Stimulated activated CD8-positive, alpha-beta memory T cell treated with anti-CD3 and anti-CD28 coated beads, Interleukin-12 subunit alpha, Interleukin-12 subunit beta, amount 100 ng/mL, for 4 hours (primary cell): ENCODE measurements at regions not wholly inside any gene's neighbourhood (a gene's known extent, or its start where the extent isn't known, plus 50 kb on each side); places are given as distances from the start of the nearest gene placed in this dataset.
"Not testable (repeated sequence)": the region's sequence is repeated elsewhere in the genome, so short reads cannot be mapped to it uniquely, and the experiment has no call there.

ENCODE experiments used
- DNase-seq: peaks from one replicate; pipeline ENCODE4 v3.0.0-alpha.2; 2020; ENCODE audit warnings: low read depth

- DNase-seq = no peak
Measured at GRCh38 chr2:16750175-16750924, 84.7 kb upstream of the CYRIA start.

DNA sequence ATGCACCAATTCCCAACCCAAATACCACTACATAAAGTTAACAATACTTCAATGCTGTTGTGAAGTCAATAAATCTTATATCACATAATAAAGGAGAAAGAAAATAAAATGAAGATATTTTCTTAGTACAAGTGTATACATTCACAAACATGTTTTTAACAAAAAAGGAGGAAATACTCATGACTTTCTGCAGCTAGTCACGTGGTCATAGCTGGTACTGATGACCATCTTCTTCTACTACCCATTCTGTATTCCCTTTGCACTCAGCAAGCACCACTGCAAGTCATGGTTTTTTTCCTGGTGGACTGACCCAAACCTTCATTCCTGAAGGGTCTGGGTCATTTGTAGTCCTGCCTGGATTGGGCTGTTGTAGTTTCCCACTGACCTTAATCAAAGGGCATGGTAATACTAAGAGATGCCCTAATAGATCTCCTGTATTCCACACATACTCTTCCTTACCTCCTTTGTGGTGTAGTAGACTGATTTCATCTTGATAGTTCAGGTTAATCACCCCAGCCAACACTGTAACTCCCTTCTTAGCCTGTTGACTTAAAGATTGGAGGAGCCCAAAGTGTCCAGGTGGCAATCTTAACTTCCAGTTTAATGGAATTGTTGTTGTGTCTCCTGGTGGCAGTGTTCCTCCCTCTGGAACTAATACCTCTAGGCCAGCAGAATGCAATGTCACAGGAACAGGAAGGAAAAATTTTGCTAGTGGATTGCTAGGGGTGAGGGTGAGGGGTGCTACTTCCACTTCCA, 83.1 kb upstream of the CYRIA start:
- not testable (repeated sequence) for DNase-seq

DNA sequence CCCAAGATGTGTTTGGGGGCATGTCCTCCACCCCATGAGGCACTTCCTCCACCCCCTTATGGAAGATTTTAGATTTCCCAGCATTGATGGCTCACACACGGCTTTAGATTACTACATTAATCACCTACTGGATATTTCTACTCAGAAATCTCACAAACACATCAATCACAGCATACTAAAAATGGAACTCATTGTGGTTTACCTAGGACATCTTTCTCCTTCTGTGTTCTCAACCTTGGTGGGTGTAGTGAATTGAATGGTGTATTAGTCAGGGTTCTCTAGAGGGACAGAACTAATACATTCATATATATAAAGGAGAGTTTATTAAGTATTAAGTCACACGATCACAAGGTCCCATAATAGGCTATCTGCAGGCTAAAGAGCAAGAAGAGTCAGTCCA, 82.1 kb upstream of the CYRIA start:
- no peak for DNase-seq

DNA sequence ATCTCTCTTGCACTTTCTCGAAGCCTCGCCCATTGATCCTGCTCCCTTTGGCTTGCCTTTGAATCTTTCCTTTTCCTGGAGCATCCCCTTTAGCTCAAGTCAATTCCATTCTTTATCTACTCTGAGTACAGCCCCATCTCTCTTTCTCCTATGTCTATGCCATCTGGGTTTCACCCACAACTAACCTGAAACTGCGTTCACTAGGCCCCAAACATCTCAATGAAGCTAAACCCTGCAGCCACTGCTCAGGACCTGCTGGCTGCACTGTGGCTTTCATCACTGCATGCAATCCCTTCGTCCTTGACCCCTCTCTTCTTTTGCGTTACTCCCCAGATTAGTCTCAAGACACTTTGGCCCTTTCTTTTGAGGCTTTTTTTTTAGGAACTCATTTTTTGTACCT, 81.6 kb upstream of the CYRIA start:
- DNase-seq = no peak

- DNase-seq = no peak
Measured at GRCh38 chr2:16746833-16747232, 81.2 kb upstream of the CYRIA start.

GRCh38 chr2:16746329-16746728, 80.7 kb upstream of the CYRIA start:
- no peak for DNase-seq

- no peak for DNase-seq
Measured at GRCh38 chr2:16745466-16745865, 79.8 kb upstream of the CYRIA start.

DNA sequence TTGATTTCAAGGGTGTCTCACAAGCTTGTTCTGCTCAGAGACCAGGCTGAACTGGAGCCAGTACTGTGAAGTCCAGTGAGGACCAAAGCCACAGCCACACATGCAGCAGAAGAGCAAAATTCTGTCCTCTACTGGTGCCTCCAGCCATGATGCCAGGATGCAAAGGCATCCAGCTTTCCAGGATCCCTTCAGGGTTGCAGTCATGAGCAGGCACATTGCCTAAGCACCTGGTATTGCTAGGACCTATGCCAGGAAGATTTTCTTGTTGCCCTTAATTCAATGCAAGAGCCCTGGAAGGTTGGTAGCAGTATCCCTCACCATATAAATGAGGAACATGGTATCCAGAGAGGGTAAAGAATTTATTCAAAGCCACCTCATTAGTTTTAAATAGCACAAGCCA, 78.9 kb upstream of the CYRIA start:
- no peak for DNase-seq

- no peak for DNase-seq
Measured at GRCh38 chr2:16742026-16742425, 76.4 kb upstream of the CYRIA start.

- DNase-seq = no peak
Measured at GRCh38 chr2:16741498-16741897, 75.9 kb upstream of the CYRIA start.

- no peak for DNase-seq
Measured at GRCh38 chr2:16739778-16740581, 74.3 kb upstream of the CYRIA start.

- DNase-seq = no peak
Measured at GRCh38 chr2:16738361-16739225, 73.0 kb upstream of the CYRIA start.

DNA sequence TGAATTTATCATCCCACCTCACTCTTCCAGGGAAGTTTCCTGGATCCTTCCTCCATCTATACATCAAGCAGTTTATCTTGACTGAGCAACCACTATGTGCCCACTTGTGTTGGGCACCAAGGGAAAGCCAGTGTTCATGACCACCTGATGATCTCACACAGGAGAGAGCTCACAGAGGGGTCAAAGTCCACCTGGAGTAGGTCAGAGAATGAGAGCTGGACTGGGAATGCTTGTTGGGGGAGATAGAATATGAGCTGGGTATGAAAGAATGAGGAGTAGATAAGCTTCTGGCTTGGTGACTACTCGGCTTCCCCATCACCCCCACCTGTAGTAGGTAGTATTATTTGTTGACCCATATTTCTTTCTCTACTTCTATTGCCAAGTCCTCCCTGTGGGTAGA, 72.2 kb upstream of the CYRIA start:
- DNase-seq = no peak

- no peak for DNase-seq
Measured at GRCh38 chr2:16736633-16737032, 71.0 kb upstream of the CYRIA start.

GRCh38 chr2:16729335-16729734, 63.7 kb upstream of the CYRIA start:
- DNase-seq = no peak

DNA sequence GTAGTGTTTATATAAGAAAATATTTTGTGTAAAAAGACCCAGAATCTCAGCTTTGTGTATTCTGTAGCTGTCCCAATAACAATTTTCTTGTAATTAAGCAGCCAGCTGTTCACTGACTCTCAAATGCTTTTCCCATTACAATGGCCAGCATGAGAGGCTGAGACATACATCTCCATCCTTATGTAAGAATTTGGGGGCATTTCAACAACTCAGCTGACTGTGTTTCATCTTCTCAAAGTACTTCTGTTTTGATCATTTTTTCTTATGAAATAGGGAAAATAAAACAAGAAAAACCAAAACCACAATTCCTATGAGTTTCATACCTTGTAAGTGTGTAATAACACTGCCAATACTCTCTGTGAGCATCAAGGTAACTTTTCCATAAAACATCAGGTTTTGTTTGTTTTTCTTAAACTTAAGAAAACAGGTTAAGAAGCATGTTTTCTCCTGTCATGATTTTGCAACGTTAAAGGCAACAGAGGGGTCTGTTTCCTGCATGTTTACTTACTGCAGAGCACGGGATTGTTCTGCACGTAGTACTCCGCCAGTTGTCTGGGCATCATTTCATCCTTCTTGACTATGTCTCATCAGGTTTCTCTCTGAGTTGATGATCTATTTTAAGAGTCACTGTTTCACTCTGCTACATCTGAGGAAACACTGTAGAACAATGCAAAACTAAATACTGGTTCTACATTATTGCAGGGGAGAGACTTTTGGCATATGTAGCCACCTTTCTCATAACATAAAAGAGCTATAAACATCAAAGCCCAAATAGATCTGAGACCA, 62.9 kb upstream of the CYRIA start:
- DNase-seq = no peak

GRCh38 chr2:16727849-16728248, 62.2 kb upstream of the CYRIA start:
- not testable (repeated sequence) for DNase-seq

GRCh38 chr2:16727256-16727655, 61.6 kb upstream of the CYRIA start:
- DNase-seq = no peak

GRCh38 chr2:16726577-16726976, 60.9 kb upstream of the CYRIA start:
- DNase-seq = no peak

DNA sequence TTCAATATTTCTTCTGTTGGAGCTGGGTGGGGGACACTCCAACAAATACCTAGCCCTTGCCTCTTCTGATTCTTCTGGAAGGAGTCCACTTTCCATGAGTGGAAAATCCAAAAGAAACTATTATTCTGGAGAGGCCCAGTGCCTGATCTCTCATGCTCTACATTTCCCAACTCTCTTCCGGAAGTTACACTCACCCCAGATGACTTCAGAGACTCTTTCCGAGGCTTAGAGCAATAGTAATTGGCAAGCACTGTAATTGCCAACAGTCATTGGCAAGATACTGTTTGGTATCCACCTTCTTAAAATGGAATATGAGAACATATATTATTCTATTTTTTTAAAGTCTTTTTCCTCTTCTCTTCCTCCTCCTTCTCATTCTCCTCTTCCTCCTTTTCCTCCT, 60.5 kb upstream of the CYRIA start:
- no peak for DNase-seq

DNA sequence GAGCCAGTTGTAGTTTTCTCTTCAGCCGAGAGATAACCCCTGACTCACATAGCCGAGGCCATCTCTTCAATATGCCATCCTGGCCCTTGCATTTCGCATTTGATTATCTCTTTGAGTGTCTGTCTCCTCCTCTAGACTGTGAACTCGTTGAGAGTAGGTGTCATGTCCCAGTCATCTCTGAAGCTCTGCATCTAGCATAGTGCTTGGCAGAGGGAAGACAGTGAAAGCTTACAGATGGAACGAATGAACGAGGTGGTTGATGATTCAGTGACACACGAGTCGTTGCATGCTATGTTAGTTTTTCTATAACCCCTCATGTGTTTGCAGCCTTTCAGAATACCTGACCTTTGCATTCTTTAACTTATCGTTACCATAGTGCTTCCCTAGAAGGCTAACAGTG, 59.9 kb upstream of the CYRIA start:
- DNase-seq = no peak
